Progenitor cell of endocrine pancreas (in vitro differentiated cells): ENCODE measurements at regions not wholly inside any gene's neighbourhood (a gene's known extent, or its start where the extent isn't known, plus 50 kb on each side); places are given as distances from the start of the nearest gene placed in this dataset.

ENCODE experiments used
- DNase-seq: peaks from one replicate; pipeline ENCODE4 v3.0.0; 2021; ENCODE audit warnings: low spot score; ENCODE audit not compliant: unreplicated experiment
- H3K27ac Mint-ChIP-seq: 2 replicates; pipeline ENCODE4 v1.8.0; 2021; ENCODE audit warnings: mild to moderate bottlenecking, moderate library complexity, mixed read lengths
- H3K27me3 Mint-ChIP-seq: 2 replicates; pipeline ENCODE4 v1.8.0; 2021; ENCODE audit warnings: mixed read lengths
- H3K36me3 Mint-ChIP-seq: 2 replicates; pipeline ENCODE4 v1.8.0; 2022; ENCODE audit warnings: mixed read lengths; ENCODE audit not compliant: insufficient read depth
- H3K4me1 Mint-ChIP-seq: 2 replicates; pipeline ENCODE4 v1.8.0; 2021; ENCODE audit warnings: low read depth, mixed read lengths
- H3K4me3 Mint-ChIP-seq: 2 replicates; pipeline ENCODE4 v1.8.0; 2021; ENCODE audit warnings: low read depth, mild to moderate bottlenecking, moderate library complexity, mixed read lengths
- H3K9me3 Mint-ChIP-seq: 2 replicates; pipeline ENCODE4 v1.8.0; 2021; ENCODE audit warnings: low read depth, mixed read lengths
- TF ChIP-seq, protein P1 (sequence below): fragments of 200-600 bp; sonication (generic); IDR thresholded peaks from one replicate; pipeline ENCODE4 v1.5.0; 2021; ENCODE audit warnings: antibody characterized with exemption, mild to moderate bottlenecking; ENCODE audit not compliant: unreplicated experiment

- TF ChIP-seq, protein P1, sequence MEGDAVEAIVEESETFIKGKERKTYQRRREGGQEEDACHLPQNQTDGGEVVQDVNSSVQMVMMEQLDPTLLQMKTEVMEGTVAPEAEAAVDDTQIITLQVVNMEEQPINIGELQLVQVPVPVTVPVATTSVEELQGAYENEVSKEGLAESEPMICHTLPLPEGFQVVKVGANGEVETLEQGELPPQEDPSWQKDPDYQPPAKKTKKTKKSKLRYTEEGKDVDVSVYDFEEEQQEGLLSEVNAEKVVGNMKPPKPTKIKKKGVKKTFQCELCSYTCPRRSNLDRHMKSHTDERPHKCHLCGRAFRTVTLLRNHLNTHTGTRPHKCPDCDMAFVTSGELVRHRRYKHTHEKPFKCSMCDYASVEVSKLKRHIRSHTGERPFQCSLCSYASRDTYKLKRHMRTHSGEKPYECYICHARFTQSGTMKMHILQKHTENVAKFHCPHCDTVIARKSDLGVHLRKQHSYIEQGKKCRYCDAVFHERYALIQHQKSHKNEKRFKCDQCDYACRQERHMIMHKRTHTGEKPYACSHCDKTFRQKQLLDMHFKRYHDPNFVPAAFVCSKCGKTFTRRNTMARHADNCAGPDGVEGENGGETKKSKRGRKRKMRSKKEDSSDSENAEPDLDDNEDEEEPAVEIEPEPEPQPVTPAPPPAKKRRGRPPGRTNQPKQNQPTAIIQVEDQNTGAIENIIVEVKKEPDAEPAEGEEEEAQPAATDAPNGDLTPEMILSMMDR: no peak
- H3K4me1 Mint-ChIP-seq: peaks cover 9% of the 10 kb centered on the region
- DNase-seq: no peak
- no peak overlapping the region for H3K27ac Mint-ChIP-seq
- no peaks in the 10 kb centered on the region for H3K27me3 Mint-ChIP-seq
- peaks cover 9% of the 10 kb centered on the region for H3K9me3 Mint-ChIP-seq
- no peak overlapping the region for H3K4me3 Mint-ChIP-seq
- peaks cover 5% of the 10 kb centered on the region for H3K36me3 Mint-ChIP-seq
These were observed 193.7 kb upstream of the MEX3C start for GRCh38 chr18:51391215-51391614.

GRCh38 chr18:51391731-51392130, 194.2 kb upstream of the MEX3C start:
- H3K9me3 Mint-ChIP-seq: peaks cover 9% of the 10 kb centered on the region
- no peak for DNase-seq
- TF ChIP-seq, protein P1: no peak
- no peaks in the 10 kb centered on the region for H3K27me3 Mint-ChIP-seq
- H3K36me3 Mint-ChIP-seq: peaks cover 5% of the 10 kb centered on the region
- H3K27ac Mint-ChIP-seq: no peak overlapping the region
- no peak overlapping the region for H3K4me3 Mint-ChIP-seq
- peaks cover 9% of the 10 kb centered on the region for H3K4me1 Mint-ChIP-seq

DNA sequence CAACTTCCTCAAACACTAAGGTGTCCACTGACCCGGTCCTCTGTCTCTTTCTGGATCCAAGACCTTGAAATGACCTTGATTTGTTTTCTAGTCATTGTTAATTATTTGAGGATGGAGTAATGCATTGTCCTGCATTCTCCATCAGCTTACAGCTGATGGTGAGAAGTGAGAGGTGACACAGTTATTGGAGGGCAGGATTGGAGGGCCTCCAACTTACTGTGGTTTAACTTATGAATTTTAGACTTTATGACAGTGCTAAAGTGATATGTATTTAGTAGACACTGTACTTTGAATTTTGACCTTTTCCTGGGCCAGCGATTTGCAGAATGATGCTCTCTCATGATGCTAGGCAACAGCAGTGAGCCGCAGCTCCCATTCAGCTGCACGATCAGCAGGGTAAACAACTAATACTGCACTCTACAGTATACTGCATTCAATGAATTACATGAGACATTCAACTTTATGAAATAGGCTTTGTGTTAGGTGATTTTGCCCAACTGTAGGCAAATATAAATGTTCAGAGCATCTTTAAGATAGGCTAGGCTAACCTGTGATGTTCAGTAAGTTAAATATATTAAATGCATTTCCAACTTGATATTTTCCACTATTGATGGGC, 200.0 kb upstream of the MEX3C start:
- Mint-ChIP-seq H3K36me3 (peaks cover 5% of the 10 kb centered on the region), H3K27me3 (no peaks in the 10 kb centered on the region), H3K27ac (no peak overlapping the region), H3K9me3 (peaks cover 6% of the 10 kb centered on the region), H3K4me1 (peaks cover 13% of the 10 kb centered on the region), H3K4me3 (no peak overlapping the region)
- no peak for DNase-seq
- TF ChIP-seq, protein P1: no peak

DNA sequence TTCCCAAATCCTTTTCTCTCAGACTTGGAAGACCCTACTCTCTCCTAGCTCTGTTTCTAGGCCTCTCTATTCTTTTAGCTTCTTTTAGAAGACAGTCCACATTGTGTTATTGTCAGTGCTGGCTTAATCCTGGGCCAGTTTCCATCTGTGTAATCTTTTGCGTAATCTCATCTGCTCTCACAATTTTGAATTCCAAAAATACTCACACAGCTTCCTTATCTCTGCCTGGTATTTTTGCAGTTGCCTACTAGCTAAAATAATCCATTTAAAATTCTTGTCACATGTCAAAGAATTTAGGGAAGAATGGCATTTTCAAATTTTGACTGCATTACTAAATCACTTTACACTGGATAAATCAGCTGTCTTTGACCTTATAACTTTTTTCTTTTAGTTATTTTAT, 200.6 kb upstream of the MEX3C start:
- Mint-ChIP-seq H3K4me3 (no peak overlapping the region), H3K27me3 (no peaks in the 10 kb centered on the region), H3K9me3 (peaks cover 6% of the 10 kb centered on the region), H3K36me3 (peaks cover 5% of the 10 kb centered on the region), H3K27ac (no peak overlapping the region), H3K4me1 (peaks cover 13% of the 10 kb centered on the region)
- TF ChIP-seq, protein P1: no peak
- DNase-seq: no peak

DNA sequence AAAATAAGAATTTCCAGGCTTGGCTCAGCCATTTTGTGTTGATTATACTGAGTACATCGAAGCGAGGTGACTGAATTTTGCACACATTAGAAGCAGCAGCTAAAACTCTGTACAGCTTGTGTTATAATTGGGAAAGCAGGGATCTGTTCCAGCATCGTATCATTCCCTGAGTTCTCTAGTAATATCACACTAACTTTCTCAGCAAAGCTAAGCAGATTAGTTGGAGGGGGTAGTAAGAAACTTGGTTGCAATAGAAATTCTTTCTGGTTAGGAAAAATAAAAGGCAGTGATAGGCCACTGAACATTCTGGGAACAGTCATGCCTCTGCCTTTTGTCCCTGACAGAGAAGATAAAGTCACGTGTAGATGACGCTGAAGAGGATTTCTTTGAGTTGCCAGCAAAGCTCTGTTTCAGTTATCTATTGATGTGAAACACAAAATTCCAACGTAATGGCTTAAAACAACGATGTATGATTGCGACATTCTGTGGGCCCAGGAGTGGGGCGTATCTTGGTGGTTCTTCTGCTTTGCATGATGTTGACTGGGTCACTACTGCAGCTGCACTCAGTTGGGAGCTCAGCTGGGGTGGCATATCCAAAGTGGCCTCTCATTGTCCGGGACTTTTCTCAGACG, 202.1 kb upstream of the MEX3C start:
- no peak overlapping the region for H3K27ac Mint-ChIP-seq
- H3K36me3 Mint-ChIP-seq: no peaks in the 10 kb centered on the region
- H3K9me3 Mint-ChIP-seq: no peaks in the 10 kb centered on the region
- no peaks in the 10 kb centered on the region for H3K27me3 Mint-ChIP-seq
- TF ChIP-seq, protein P1: no peak
- no peak for DNase-seq
- H3K4me3 Mint-ChIP-seq: no peak overlapping the region
- peaks cover 5% of the 10 kb centered on the region for H3K4me1 Mint-ChIP-seq
